ENCODE measurements at regions not wholly inside any gene's neighbourhood (a gene's known extent, or its start where the extent isn't known, plus 50 kb on each side); places are given as distances from the start of the nearest gene placed in this dataset.

DNA sequence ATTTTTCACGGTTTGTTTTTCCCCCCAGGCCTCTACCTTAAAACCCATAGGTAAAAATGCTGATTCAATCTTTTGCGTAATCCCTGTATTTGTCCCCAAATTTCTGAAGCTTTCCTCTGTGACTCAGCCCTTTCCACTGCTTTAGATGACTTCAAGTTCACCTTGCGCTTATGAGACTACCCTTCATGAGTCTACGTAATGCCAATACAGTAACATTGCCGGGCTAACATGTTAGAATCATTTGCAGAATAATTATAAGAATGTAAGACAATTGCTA is 283.0 kb downstream of the TMX3 start:
- Histone ChIP-seq H3K79me2 (ENCODE audit: low read depth) (no peaks in the 10 kb centered on the region), H3K36me3 (ENCODE audit: low read depth) (no peaks in the 10 kb centered on the region), H3K27ac (no peak overlapping the region), H3K27me3 (ENCODE audit: insufficient read depth, low read depth) (no peaks in the 10 kb centered on the region), H3K9me2 (ENCODE audit: insufficient read depth) (no peaks in the 10 kb centered on the region), H3K4me1 (replicated peaks; ENCODE audit: insufficient read depth) (no peaks in the 10 kb centered on the region), H3K9me3 (ENCODE audit: insufficient read depth, low read depth) (peaks cover 6% of the 10 kb centered on the region; the same call in 1 of the 2 replicates), H4K20me1 (ENCODE audit: insufficient read depth) (no peaks in the 10 kb centered on the region), H3F3A (ENCODE audit: insufficient read depth, low read depth) (no peaks in the 10 kb centered on the region), H3K4me3 (no peak overlapping the region), H2AFZ (no peak overlapping the region), H3K4me2 (no peak overlapping the region)
- POLR2A ChIA-PET (ENCODE audit: unreplicated experiment): no interaction called here
- DNase-seq: no peak
- CTCF ChIA-PET: no interaction called here
- TF ChIP-seq, protein P1, sequence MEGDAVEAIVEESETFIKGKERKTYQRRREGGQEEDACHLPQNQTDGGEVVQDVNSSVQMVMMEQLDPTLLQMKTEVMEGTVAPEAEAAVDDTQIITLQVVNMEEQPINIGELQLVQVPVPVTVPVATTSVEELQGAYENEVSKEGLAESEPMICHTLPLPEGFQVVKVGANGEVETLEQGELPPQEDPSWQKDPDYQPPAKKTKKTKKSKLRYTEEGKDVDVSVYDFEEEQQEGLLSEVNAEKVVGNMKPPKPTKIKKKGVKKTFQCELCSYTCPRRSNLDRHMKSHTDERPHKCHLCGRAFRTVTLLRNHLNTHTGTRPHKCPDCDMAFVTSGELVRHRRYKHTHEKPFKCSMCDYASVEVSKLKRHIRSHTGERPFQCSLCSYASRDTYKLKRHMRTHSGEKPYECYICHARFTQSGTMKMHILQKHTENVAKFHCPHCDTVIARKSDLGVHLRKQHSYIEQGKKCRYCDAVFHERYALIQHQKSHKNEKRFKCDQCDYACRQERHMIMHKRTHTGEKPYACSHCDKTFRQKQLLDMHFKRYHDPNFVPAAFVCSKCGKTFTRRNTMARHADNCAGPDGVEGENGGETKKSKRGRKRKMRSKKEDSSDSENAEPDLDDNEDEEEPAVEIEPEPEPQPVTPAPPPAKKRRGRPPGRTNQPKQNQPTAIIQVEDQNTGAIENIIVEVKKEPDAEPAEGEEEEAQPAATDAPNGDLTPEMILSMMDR (conservative IDR thresholded peaks at IDR 0.05): no peak
- TF ChIP-seq EZH2 (IDR thresholded peaks at IDR 0.05; ENCODE audit: low read depth): no peak
- no TSS peak for BruUV-seq (replicated peaks)
- intact Hi-C loops (cut with micrococcal nuclease; ENCODE audit: unreplicated experiment): no loop called here

- POLR2A ChIA-PET (ENCODE audit: unreplicated experiment): no interaction called here
Measured at GRCh38 chr18:68431111-68431921, 283.6 kb downstream of the TMX3 start.

GRCh38 chr18:68429841-68430240 is 285.1 kb downstream of the TMX3 start:
- H3K4me1 ChIP-seq (replicated peaks; ENCODE audit: insufficient read depth): no peaks in the 10 kb centered on the region
- no peak overlapping the region for H3K27ac ChIP-seq
- H2AFZ ChIP-seq: no peak overlapping the region
- ChIA-PET POLR2A (ENCODE audit: unreplicated experiment) (no interaction called here), CTCF (no interaction called here)
- BruUV-seq (replicated peaks): no TSS peak
- no peak overlapping the region for H3K4me2 ChIP-seq
- no peaks in the 10 kb centered on the region for H3F3A ChIP-seq (ENCODE audit: insufficient read depth, low read depth)
- no peak for DNase-seq
- H3K9me3 ChIP-seq (ENCODE audit: insufficient read depth, low read depth): no peaks in the 10 kb centered on the region
- intact Hi-C loops (cut with micrococcal nuclease; ENCODE audit: unreplicated experiment): no loop called here
- TF ChIP-seq, protein P1 (conservative IDR thresholded peaks at IDR 0.05): no peak
- TF ChIP-seq EZH2 (IDR thresholded peaks at IDR 0.05; ENCODE audit: low read depth): no peak
- H4K20me1 ChIP-seq (ENCODE audit: insufficient read depth): no peaks in the 10 kb centered on the region
- H3K36me3 ChIP-seq (ENCODE audit: low read depth): no peaks in the 10 kb centered on the region
- H3K27me3 ChIP-seq (ENCODE audit: insufficient read depth, low read depth): no peaks in the 10 kb centered on the region
- no peaks in the 10 kb centered on the region for H3K79me2 ChIP-seq (ENCODE audit: low read depth)
- H3K4me3 ChIP-seq: no peak overlapping the region
- H3K9me2 ChIP-seq (ENCODE audit: insufficient read depth): no peaks in the 10 kb centered on the region

More at GRCh38 chr18:68431111-68431921, 283.6 kb downstream of the TMX3 start:
- no peaks in the 10 kb centered on the region for H3K79me2 ChIP-seq (ENCODE audit: low read depth)
- H2AFZ ChIP-seq: 0 out of 2 replicates have a peak overlapping the region, but pooled peaks have one; percentile 16
- H3K9me2 ChIP-seq (ENCODE audit: insufficient read depth): no peaks in the 10 kb centered on the region
- no peaks in the 10 kb centered on the region for H3K36me3 ChIP-seq (ENCODE audit: low read depth)
- peaks cover 3% of the 10 kb centered on the region; the same call in 1 of the 2 replicates for H3K9me3 ChIP-seq (ENCODE audit: insufficient read depth, low read depth)
- TF ChIP-seq EZH2 (IDR thresholded peaks at IDR 0.05; ENCODE audit: low read depth): no peak
- TF ChIP-seq, protein P1 (conservative IDR thresholded peaks at IDR 0.05): no peak
- no peaks in the 10 kb centered on the region for H3K27me3 ChIP-seq (ENCODE audit: insufficient read depth, low read depth)
- CTCF ChIA-PET: no interaction called here
- H3K27ac ChIP-seq: no peak overlapping the region
- H4K20me1 ChIP-seq (ENCODE audit: insufficient read depth): no peaks in the 10 kb centered on the region
- no peak overlapping the region for H3K4me3 ChIP-seq
- no peaks in the 10 kb centered on the region for H3K4me1 ChIP-seq (replicated peaks; ENCODE audit: insufficient read depth)
- BruUV-seq (replicated peaks): no TSS peak
- no peak for DNase-seq
- intact Hi-C loops (cut with micrococcal nuclease; ENCODE audit: unreplicated experiment): no loop called here
- no peaks in the 10 kb centered on the region for H3F3A ChIP-seq (ENCODE audit: insufficient read depth, low read depth)
- no peak overlapping the region for H3K4me2 ChIP-seq
